Kidney (tissue), 13 donors: ENCODE measurements at regions not wholly inside any gene's neighbourhood (a gene's known extent, or its start where the extent isn't known, plus 50 kb on each side); places are given as distances from the start of the nearest gene placed in this dataset.

Experiments used
- DNase-seq, 5 donors: peaks; one replicate each; pipeline ENCODE4 v3.0.0-alpha.2; 2013 to 2020
- FAIRE-seq: peaks from 2 replicates; lab custom pipeline; 2012; peaks lifted over from hg19 to GRCh38; lab: Jason Lieb, UNC
- H3K27ac ChIP-seq, 2 donors: one replicate each; pipeline ENCODE4 v1.7.0; 2013; ENCODE audit warnings: low read depth in 2 of 2, low read length in 2 of 2, inconsistent platforms in 1 of 2
- H3K27me3 ChIP-seq: one replicate; pipeline ENCODE4 v1.7.1; 2013; ENCODE audit warnings: low read length, inconsistent platforms; ENCODE audit not compliant: control insufficient read depth, insufficient read depth
- H3K36me3 ChIP-seq, 3 donors: one replicate each; pipeline versions ENCODE4 v1.7.0 to v1.7.1; 2013; ENCODE audit warnings: low read length in 3 of 3, control low read depth in 1 of 3, inconsistent platforms in 1 of 3; ENCODE audit not compliant: insufficient read depth in 3 of 3, control insufficient read depth in 2 of 3
- H3K4me1 ChIP-seq, 3 donors: one replicate each; pipeline versions ENCODE4 v1.7.0 to v1.7.1; 2013; ENCODE audit warnings: low read length in 3 of 3, inconsistent platforms in 1 of 3, low read depth in 1 of 3; ENCODE audit not compliant: control insufficient read depth in 2 of 3, insufficient read depth in 2 of 3
- H3K4me3 ChIP-seq, 3 donors: one replicate each; pipeline versions ENCODE4 v1.7.0 to v1.8.1; 2013; ENCODE audit warnings: low read length in 3 of 3, control low read depth in 1 of 3, inconsistent platforms in 1 of 3
- H3K9ac ChIP-seq, 3 donors: one replicate each; pipeline versions ENCODE4 v1.7.0 to v1.7.1; 2013; ENCODE audit warnings: low read length in 3 of 3, control low read depth in 1 of 3, inconsistent platforms in 1 of 3
- H3K9me3 ChIP-seq, 3 donors: one replicate each; pipeline versions ENCODE4 v1.7.0 to v1.7.1; 2013; ENCODE audit warnings: low read length in 3 of 3, control low read depth in 1 of 3, inconsistent platforms in 1 of 3; ENCODE audit not compliant: control insufficient read depth in 2 of 3, insufficient read depth in 1 of 3
- CTCF ChIP-seq: IDR thresholded peaks from 3 replicates; pipeline ENCODE4 v1.5.1; 2012; ENCODE audit warnings: mild to moderate bottlenecking, moderate library complexity, borderline replicate concordance; ENCODE audit not compliant: insufficient read depth; ENCODE audit errors: extremely low read depth
- intact Hi-C: fragments of 100-400 bp; cut with DNase I; formaldehyde crosslinking; loops from one replicate; pipeline ENCODE4 v1.11.1; 2022
- donor health status: control.
- donor health status: control.
- donor health status: control.
- donor health status: control.
- donor health status: control.
- donor health status: DM: yes; HTN: yes; CAD: no.
- donor health status: Normal renal cell carcinoma (clear cell type).

DNA sequence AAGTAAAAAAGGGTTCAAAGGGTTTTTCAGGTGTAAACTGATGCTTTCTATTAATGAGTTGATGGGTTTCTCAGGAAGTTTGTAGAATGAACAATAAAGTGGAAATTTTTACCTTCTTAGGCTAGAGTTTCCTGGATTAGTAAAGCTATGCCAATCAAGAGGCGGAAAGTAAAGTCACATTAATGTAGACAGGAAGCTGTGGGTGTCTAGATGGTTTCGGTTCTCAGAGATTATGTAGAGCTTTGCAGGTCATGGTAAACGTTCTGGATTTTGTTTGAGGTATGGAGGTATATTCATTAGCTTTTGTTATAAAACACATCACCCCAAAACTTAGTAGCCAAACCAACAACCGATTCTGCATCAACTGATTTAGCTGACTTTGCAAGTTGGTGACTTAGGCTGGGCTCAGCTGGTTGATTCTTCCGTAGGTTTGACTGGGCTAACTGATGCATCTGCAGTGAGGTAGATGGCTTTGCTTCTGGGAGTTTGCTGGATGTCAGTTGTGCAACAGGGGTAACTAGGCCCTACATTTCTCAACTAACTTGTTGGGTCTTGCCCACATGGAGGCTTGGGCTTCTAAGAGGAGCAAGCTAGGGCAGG is 273.8 kb downstream of the MSX2 start:
- intact Hi-C loops = no loop called here
- no peaks in the 10 kb centered on the region for H3K27me3 ChIP-seq
- no peak for FAIRE-seq

DNA sequence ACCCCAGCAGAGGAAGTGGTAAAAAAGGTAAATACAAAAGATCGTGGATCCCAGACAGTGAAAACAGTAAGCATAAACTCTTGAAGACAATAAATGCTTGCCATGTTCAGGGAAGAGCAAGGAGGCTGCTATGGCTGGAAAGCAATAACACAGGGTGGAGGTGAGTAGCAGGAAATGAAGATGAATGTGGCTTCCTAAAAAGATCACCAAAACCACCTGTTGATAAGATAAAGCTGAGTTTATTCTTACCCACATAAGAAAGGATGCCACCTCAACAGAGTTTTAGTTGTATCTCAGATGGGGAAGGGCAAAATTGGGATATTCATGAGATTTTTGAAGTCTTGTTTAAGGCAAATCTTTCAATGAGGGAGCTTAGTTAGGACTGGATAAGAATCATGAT is 273.3 kb downstream of the MSX2 start:
- intact Hi-C loops = no loop called here
- Histone ChIP-seq H3K4me1 (no peaks in the 10 kb centered on the region), H3K9ac (no peak overlapping the region), H3K9me3 (peaks cover 0 to 7% (median 0%) of the 10 kb centered on the region in 3 donors), H3K27me3 (no peaks in the 10 kb centered on the region), H3K36me3 (no peaks in the 10 kb centered on the region), H3K4me3 (no peak overlapping the region), H3K27ac (no peak overlapping the region)
- no peak for DNase-seq
- FAIRE-seq = no peak
- TF ChIP-seq CTCF = no peak

More for the DNA sequence above, 273.8 kb downstream of the MSX2 start:
- H3K4me1 ChIP-seq = no peaks in the 10 kb centered on the region
- H3K27ac ChIP-seq = no peak overlapping the region
- no peak overlapping the region for H3K4me3 ChIP-seq
- peaks cover 0 to 7% (median 0%) of the 10 kb centered on the region in 3 donors for H3K9me3 ChIP-seq
- no peak for TF ChIP-seq CTCF
- no peak overlapping the region for H3K9ac ChIP-seq
- no peaks in the 10 kb centered on the region for H3K36me3 ChIP-seq
- DNase-seq = no peak

DNA sequence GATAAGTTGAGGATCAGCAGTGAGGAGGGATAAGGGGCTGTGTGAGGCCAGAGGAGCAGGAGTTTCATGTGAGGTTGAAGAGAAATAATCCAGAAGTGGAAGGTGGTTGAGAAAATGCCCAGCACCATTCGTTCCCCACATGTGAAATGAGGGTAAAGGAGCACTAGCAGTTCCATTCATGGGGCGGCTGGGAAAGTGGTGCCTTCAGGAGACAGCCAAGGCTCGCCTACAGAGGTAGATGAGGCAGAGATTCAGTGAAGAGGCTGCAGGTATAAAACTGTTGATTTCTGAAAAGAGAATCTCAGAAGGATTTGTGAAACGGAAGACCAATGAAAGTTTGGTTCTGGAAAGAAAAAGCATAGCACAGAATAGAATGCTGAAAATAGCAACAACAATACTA is 272.6 kb downstream of the MSX2 start:
- Histone ChIP-seq H3K27me3 (no peaks in the 10 kb centered on the region), H3K27ac (no peak overlapping the region), H3K4me3 (no peak overlapping the region), H3K9me3 (peaks cover 0 to 7% (median 0%) of the 10 kb centered on the region in 3 donors), H3K4me1 (no peaks in the 10 kb centered on the region), H3K36me3 (no peaks in the 10 kb centered on the region), H3K9ac (no peak overlapping the region)
- FAIRE-seq (no peak), DNase-seq (no peak)
- intact Hi-C loops = no loop called here
- no peak for TF ChIP-seq CTCF

- no peak for TF ChIP-seq CTCF
- Histone ChIP-seq H3K36me3 (no peaks in the 10 kb centered on the region), H3K4me1 (peaks cover 0 to 3% (median 0%) of the 10 kb centered on the region in 3 donors), H3K27me3 (no peaks in the 10 kb centered on the region), H3K4me3 (no peak overlapping the region), H3K9me3 (peaks cover 0 to 7% (median 0%) of the 10 kb centered on the region in 3 donors), H3K27ac (no peak overlapping the region), H3K9ac (no peak overlapping the region)
- no peak for DNase-seq
- no peak for FAIRE-seq
- intact Hi-C loops = no loop called here
These were observed 271.4 kb downstream of the MSX2 start for GRCh38 chr5:174995827-174996226.
